GM21360 (cell line): ENCODE measurements at regions not wholly inside any gene's neighbourhood (a gene's known extent, or its start where the extent isn't known, plus 50 kb on each side); places are given as distances from the start of the nearest gene placed in this dataset.

Experiments
- ATAC-seq: cut with Tn5 transposase; IDR thresholded peaks from one replicate; pipeline ENCODE4 v1.9.1; 2021; ENCODE audit warnings: mild to moderate bottlenecking, moderate library complexity; ENCODE audit not compliant: unreplicated experiment

- ATAC-seq: no peak
Measured at GRCh38 chrX:9191392-9191791, 157.5 kb upstream of the FAM9B start.

DNA sequence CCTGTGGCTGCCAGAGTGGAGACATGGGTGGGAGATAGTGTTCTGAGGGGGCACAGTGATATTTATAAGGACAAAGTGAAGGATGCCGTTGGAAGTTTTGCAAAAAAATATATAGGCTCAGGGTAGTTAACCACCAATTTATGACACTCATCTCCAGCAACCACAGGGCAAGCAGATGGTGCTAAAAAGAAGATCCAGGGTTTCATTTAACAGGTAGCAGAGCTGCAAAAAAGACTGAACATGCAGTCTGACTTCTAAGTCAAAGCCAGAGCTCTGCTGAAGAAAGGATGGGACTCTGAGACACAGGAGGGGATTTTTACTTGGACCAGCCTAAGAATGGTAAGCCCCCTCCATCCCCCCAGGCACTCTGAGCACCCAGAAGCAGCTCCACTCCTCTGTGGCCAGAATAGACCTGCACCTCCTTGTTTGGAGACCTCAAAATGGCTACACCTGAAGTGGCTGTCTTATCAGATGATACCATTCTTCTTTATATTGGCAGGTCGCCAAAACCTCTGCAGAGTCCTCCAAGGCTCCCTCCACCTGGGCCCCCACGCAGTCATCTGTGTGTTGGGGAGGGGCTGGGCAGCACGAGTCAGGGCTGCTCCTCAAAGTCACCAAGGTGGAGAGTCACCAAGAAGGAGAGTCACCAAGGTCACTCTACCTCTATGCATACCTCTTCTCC is 161.4 kb upstream of the FAM9B start:
- no peak for ATAC-seq

DNA sequence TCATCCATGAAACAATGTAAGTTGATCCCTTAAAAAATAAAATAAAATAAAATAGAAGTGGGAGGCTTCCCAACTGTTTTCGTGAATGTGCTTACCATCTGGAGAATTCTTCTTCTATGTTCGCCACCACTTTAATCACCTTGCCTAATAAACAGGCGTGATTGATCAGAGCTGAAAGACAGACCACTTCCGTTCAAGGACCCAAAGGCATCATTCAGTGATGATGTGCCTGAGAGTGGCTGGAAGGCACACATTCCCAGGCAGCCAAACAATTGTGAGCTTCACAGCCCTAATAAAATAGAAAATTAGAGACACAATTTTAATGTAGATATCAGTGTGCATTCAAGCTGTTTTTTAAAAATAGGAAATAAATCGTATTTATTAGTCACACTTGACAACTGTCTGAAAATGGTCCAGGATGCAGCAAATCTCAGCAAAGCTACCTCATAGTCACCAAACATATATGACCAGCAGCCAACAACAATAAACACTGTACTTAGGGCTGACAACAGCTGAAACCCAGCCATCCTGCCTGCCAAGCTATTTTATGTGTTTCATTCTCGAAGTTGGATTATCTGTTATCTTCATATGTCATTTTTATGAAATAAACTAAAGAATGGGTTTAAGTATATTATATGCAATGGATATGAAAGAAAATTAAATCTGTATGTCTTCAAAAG is 163.2 kb upstream of the FAM9B start:
- no peak for ATAC-seq

DNA sequence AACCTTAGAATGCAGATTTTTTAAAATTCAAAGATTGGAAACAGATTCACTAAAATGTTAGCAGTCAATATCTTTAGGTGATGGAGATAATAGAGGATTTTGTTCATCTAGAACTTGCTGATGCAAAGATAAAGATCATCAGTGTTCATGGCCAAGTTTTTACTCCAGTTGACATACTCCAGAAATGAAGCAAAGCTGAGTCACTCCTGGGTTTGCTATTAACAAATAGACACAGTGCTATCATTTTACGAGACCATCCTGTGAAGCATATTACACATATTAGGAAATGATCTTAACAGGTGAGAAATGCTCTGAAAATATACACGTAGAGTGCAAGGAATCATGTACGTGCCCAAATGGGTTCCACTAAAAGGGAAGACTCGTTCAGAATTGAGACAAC is 170.6 kb upstream of the FAM9B start:
- ATAC-seq: no peak

DNA sequence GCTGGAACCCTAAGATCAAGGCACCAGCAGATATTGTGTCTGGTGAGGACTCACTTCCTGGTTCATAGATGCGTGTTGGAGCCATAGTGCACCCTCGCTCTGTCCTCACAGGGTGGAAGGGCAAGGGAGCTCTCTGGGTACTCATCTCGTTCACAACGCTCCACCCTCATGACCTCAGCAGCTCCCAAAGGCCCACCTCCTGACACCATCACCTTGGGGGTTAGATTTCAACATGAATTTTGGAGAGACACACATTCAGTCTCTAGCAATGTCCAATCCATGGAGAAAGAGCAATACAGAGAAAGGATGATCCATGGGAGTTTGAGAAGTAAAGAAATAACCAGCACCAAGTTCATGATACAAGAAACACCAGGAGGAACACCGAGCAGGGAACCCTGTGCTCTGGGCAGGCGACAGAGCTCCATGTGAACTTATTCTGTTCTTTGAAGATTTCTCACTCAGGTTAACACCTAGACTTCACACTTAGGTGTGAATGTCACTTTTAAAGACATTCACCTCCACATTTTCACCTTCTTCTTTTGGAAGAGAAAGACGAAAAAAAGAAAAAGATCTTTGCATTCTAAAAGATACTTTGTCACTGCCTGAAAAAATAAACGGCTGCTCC is 171.8 kb upstream of the FAM9B start:
- ATAC-seq: no peak

DNA sequence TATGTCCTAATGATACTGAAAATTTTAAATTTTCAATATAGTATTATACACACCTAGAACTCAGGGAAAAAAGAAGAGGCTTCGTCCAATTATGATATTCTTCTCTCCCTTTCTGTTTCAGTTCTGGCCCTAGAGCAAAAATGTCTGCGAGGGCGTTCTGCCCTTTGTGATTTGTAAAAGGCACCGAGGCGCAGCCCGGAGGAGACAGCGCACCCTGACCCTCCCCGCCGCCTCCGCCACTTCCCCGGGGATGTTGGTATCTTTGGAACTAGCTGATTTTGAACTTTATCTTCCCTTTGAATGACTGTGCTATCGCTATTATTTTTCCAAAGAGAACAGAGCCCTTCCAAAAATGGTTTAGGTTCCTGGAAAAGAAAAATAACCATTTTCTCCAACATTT is 173.2 kb upstream of the FAM9B start:
- ATAC-seq: no peak

GRCh38 chrX:9211269-9211668 is 177.3 kb upstream of the FAM9B start:
- no peak for ATAC-seq

DNA sequence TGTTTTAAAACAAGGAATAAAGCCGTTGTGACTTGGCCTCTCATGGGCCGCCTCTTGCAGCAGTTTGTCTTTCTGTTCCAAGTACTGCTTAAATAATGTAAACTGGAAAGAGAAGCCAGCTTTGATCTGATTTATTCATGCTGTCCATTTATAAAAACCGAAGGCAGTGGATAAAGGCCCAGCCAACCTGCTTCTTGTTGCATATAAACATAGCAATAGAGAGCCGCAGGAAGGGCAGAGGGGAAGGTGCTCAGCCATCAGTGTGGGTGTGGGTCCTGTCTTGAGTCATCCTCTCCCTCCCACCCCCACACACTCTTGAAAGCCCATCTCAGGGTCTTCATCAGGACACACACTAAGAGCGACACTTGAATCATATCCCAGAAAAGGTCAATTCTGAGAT is 187.9 kb upstream of the FAM9B start:
- no peak for ATAC-seq

DNA sequence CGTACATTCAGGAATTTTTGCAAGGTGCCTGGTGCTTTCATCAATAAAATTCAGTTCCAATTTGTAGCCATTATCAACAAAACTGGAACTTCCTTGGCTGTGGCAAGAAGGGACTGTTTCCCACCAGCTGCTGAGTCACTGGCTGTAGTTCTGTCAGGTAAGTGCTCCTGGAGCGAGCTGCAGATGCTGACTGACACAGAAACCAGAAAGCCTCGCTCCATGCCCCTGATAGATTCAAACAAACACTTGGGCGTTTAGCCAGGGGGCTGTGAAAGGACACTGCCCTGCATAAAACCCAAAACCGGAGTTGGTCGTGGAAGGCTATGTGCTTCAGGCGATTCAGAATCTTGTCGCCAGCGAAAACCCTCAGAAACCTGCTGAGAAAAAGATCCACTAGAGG is 188.4 kb upstream of the FAM9B start:
- no peak for ATAC-seq

DNA sequence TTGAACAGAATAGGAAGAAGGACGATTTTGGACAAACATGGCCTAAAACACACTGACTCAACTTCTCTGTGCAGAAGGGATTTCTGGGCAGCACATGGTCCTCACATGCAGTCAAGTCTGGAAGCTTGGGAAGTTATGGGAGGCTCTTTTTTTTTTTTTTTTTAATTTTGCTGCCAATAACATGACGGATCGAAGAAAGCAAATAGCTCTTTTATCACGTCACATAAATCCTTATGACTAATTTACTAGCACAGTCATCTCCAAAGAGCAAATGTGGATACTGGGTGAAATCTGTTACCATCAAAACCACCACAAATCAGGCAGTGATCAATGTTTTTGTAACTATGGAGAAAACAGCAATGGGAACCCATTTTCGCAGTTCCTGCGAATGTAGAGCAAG is 193.3 kb upstream of the FAM9B start:
- no peak for ATAC-seq

DNA sequence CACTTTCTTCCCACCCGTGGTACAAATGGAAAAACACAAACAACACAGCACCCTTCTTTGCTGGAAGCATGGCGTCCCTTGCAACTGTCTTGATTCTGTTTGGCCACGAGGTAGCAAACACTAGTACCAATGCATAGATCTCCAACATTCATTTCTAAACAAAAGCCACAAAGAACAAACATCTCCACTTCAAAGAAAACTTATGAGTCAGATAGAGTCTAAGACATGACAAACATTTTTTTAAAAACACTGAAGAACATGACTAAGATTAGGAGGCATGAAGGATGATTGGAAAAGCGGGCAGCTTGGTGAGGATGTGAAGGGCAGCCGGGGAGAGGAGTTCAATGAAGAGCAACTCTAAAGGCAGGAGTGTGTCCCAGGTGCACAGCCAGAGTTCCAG is 197.6 kb upstream of the FAM9B start:
- ATAC-seq: no peak

DNA sequence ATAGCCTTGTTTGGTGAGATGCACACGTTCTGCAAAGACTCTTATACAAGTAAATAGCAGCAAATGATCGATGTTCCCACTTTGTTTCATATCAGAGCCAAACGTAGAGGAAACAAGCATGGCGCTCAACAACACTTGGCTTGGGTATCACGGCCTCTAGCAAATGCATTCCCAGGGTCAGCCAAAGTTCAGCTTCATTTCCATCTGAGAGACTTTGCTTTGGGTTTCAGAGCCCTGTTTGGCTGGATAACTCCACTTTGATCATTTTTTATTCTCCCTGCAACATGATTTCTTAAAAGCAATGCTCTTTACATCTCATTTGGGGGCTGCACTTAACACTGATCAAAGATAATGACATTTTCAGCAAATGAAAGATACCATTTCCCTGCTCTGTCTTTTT is 199.2 kb upstream of the FAM9B start:
- ATAC-seq: no peak

GRCh38 chrX:9234315-9234714 is 200.4 kb upstream of the FAM9B start:
- no peak for ATAC-seq

DNA sequence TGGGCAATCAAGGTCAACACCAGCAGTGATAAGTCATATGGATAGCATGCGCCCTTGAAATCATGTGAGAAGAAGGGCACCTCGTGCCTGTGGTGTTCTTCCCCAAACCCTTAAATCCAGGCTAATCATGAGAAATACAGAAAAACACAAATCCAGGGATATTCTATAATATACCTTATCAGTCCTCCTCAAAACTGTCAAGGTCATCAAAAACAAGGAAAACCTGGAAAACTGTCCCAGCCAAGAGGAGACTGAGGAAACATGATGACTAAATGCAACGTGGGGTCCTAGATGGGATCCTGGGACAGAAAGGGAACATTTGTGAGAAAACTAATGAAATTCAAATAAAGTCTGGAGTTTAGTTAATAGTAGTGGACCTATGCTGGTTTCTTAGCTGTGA is 201.8 kb upstream of the FAM9B start:
- ATAC-seq: no peak

- ATAC-seq: no peak
Measured at GRCh38 chrX:9240956-9241355, 207.0 kb upstream of the FAM9B start.

DNA sequence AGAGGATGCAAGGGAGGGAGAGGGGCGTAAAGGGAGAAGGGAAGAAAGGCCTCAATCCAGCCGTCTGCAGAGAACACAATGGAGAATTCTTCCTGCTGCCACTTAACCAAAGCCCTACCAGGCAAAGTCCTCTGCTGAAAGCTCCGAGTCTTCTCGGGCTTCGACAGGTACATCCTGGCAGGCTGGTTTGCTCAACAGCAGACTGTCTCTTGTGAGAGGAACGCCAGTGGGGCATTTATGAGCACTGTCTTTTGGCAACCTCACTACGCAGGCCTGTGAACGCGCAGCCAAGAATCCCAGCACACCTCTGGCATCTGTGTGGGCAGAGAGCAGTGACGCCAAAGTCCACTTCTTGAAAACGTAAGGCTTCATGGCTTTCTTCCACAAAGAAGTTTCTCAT is 207.5 kb upstream of the FAM9B start:
- no peak for ATAC-seq

- no peak for ATAC-seq
Measured at GRCh38 chrX:9249051-9249846, 215.3 kb upstream of the FAM9B start.

DNA sequence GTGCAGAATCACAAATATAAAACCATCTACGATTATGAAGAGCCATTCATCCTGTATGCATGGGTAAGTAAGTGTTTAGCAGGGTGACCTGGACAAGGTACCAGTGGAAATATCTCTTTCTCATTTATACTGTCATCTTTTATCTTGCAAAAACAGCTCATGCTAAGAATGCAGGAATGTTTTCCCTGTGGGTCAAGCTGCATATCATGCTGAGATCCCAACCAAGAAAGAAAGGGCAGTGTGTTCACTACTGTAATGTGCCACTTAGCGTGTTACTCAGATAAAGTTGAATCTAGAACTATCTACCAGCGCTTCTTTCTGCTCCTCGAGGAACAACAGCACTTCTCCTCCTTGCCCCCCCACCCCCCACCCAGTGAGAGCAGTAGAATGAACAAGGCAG is 212.7 kb upstream of the TBL1X start:
- no peak for ATAC-seq

DNA sequence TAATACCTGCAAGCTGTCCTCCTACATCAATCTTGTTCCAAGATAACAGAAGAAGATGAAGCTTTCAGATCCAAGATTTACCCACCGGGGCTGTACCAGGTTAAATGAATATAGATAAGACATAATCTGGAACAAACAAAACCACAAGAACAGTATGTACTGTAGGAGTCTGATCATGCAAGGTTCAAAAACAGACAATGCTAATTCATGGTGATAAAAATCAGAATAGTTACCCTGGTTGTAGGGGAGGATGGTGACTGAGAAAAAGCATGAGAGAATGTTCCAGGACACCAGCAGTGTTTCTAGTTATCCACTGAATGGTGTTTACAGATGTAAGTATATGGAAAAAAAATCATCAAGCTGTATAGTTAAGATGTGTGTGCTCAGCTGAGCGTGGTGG is 211.6 kb upstream of the TBL1X start:
- no peak for ATAC-seq

GRCh38 chrX:9257718-9258420 is 207.0 kb upstream of the TBL1X start:
- ATAC-seq: no peak
